HG02623 (cell line): ENCODE measurements at regions not wholly inside any gene's neighbourhood (a gene's known extent, or its start where the extent isn't known, plus 50 kb on each side); places are given as distances from the start of the nearest gene placed in this dataset.

Experiments
- ATAC-seq: cut with Tn5 transposase; IDR thresholded peaks from one replicate; pipeline ENCODE4 v1.9.1; 2021; ENCODE audit warnings: moderate library complexity; ENCODE audit not compliant: unreplicated experiment

DNA sequence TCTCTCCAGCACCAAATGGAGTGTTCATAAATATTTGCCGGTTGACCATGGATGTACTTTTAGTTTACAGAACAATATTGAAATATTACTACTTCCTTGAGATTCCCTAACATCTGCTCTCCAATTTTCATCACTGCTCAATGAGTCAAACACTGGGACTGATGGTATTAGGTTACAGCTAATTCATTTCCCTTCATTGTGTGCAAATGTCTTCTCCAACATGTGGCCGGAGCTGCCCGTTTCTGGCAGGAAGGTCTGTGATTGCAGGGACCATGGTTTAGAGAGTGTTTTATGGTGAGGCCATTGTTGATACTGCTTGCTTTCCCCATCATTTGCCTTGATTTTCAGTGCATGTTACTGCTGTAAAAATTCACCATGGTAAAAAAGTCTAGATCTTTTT, 209.3 kb downstream of the HS3ST3B1 start:
- no peak for ATAC-seq

DNA sequence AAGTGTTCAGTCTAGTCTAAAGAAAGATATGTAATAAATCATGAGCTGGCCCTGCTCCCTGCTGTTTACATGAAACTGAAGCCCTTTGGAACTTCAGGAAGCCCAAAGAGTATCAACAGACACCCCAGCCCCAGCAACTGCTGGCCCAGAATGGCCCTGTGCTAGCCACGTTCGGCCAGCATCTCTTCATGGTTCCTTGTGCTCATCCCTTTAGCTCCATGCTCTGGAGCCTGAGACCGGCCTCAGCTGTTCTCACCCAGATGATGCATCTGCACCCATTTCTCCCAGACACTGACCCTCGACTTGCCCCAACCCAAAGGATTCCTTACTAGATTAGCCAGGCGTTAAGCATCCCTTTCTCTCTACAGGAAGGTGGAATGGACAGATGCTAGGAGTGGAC, 207.3 kb downstream of the HS3ST3B1 start:
- no peak for ATAC-seq

DNA sequence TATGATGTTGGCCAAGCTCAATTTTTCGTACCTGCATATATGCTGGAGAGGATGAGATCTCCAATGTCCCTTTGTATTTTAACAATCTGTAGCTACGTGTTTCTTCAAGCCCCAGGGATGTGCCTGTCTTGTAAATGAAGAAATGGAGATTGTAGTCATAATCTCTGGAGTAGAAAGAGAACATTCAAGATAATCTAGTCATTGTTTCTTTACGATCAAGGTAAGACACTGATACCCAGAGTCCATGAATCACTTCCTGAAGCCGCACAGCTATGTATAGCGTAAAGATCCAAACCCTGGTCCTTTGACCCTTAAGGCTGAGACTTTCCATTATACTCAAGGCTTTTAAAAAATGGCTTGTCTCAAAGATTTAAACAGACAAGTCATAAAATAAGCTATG, 205.5 kb downstream of the HS3ST3B1 start:
- no peak for ATAC-seq

DNA sequence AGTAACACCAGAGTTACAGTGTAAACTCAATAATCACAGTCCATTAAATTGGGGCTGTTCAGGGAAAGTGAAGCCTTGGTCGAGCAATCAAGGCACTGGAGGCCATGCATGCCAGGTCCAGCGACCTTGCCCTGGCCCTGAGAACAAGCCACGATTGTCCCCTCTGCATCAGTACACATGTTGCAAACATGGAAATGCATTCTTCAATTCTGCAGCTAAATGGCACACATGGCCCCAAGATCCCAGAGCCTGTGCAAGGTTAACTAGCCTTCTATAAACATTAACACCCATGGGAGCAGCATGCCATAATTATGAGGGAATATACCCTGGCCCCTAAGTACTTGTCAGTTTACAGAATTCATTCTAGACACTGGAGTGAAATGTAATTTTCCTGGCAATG, 204.7 kb downstream of the HS3ST3B1 start:
- ATAC-seq = no peak

DNA sequence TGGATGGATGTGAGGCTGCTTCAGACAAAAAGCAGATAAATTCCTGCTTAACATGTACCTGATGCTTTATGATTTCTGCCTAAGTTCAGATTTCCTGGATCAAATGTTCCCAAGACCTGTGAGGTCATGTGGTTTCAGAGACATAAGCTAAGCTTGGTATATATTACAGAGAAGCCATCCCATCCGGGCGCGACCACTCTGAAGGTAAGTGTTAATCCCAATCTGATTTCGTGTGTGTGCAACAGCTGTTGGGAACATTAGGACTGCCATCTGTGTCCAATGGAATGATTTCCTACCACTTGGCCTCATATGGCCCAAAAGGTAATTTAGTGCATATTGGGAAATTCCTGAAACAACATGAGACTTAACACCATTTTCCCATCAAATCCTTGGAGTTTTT, 199.1 kb downstream of the HS3ST3B1 start:
- ATAC-seq = no peak

DNA sequence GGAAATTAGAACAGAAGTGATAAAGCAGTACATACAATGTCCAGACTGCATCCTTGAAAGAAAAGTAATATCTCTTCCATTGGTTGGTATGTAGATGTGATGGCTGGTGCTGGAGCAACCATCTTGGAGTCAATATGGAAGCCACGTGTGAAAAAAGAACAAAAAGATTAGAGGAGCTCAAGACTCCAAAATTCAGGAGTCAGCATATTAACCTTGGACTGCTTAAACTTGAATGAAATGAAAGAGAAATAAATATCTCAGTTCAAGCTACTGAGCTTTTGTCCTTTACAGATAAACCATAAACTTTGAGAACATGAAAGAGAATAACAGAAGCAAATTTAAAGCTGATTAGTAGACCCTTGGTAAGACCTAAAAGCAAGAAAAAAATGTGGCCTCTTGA, 197.9 kb downstream of the HS3ST3B1 start:
- ATAC-seq = no peak

DNA sequence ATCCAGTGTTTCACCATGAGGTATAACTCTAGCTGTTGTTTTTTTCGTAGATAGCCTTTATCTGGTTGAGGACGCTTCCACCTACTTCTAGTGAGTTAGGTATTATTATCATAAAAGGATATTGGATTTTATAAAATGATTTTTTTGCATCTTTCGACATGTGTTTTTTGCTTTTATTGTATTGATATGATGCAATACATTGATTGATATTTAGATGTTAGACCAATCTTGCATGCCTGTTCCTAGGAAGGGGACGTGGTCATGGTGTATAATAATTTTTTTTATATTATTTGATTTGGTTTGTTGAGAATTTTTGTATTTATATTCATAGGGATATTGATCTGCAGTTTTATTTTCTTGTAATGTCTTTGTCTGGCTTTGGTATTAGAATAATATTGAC, 193.3 kb downstream of the HS3ST3B1 start:
- ATAC-seq = no peak

DNA sequence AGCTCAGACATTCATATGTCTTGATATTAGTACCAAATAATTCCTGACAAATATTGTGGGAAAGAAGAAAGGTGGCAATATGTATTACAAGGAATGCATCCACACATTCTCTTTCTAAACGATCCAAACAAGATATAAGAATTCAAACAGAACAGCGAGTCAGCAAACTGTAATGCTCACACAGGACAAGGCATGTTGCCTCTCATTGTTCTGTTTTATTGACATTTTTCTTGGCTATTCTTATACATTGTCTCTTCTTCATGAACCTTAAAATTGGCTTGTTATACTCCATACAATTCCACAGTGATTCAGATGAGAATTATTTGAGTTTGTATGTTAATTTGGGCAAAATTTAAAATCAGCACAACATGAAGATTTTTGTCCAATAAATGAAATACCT, 189.1 kb downstream of the HS3ST3B1 start:
- no peak for ATAC-seq

DNA sequence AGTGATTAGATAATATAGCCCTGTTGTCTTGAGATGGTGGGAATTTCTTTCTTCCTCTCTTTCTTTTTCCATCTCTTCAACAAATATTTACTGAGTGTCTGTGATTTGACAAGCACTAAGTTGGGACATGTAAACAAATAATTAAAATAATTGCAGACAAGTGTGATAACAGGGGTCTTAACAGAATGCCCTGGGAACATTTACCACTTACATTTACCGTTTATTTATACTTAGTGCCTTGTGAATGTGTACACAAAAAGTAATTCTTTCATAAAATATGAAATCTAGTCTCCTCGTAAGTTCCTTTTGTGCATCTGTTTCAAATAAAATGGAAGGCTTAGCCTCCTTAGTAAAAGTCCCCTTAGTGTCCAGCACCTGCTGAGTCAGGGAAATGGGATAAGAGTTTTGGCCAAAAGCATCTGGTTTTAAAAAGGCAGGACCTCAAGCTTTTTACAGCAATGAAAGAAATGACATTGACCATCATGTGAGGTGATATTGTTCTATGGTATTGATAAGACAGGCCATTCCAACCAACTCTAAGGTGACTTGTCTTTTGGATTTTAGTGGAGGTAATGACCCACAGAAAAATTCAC, 188.2 kb downstream of the HS3ST3B1 start:
- ATAC-seq = no peak

DNA sequence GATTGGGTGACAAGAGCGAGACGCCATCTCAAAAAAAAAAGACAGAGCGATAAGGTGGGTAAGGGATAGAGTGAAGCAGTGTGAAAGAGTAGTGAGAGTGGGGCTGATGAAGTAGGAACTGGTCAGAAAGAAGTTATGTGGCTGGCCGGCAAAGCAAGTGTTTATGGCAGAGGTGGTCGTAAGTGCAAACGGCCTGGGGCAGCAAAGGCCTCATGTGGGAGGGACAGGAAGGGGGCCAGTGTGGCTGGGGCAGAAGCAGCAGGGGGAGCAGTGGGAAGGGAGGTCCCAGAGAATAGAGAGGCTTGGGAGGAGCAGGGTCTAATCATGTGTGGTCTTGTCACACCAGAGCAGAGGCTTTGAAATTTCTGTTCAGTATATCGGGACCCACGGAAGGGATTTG, 186.2 kb downstream of the HS3ST3B1 start:
- no peak for ATAC-seq

DNA sequence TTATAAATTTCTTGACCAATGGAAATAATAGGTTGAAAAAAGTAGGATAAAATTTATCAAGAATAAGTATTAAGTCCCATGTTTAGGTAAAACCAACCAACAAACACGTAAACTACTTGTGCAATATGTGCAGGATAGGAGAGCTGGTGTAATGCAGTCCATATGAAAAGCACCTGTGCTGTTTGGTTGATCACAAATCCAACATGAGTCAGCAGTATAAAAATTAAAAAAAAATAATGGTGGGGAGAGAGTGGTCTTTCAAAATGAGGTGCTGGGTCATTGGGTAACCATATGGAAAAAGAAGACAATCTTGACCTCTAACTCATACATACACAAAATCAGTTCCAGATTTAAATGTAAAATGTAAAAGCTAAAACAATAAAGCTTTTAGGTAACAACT, 181.8 kb downstream of the HS3ST3B1 start:
- ATAC-seq = no peak

DNA sequence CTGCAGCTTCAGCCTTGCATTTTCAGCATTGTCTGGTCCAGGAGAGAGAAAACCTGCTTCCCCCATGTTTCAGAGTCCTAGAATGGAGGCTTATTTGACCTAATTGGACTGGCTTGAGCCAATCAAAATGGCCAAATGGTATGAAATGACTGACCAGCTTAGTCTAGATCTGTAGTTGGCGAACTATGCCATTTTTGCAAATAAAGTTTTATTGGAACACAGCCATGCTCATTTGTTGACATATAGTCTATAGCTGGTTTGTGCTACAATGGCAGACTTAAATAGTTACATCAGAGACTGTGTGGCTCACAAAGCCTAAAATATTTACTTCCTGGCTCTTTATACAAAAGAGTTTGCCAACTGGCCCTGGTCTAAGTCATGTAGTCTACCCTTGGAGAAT, 180.8 kb downstream of the HS3ST3B1 start:
- no peak for ATAC-seq

DNA sequence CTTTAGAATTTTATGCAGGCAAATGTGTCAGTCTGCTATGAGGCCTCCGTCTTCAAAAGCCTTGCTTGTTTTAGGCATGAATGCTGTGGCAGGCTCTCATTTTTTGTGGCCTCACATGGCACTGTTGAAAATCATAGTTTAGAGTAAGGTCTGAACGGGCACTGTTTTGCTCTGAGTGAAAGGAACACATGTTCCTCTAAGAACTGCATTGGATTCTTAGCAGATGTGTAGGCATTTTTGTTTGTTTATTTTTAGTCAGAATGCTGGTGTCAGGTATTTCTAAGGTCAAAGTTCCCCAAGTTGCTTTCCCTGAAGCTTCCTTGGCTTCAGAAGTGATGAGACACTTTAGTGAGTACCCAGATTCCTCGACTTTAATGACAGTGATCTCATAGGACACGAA, 173.7 kb downstream of the HS3ST3B1 start:
- ATAC-seq = no peak

DNA sequence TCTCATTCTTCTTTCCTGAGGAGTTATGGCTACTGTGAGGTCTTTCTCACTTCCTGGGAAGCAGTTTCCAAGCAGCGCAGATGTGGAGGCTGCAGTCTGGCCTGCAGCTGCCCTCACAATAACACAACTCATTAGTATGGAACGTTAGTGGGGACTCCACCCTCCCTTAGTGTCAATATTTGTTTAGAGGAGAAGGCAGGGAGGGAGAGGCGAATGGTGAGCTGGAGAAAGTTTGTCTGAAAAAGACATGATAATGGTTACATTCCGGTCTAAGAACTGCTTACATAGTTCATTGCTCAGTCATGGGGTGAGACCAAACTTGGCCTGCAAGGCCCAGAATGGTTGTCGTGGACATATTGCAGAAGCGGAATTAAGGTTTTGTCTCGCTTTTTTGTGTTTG, 170.2 kb downstream of the HS3ST3B1 start:
- no peak for ATAC-seq

DNA sequence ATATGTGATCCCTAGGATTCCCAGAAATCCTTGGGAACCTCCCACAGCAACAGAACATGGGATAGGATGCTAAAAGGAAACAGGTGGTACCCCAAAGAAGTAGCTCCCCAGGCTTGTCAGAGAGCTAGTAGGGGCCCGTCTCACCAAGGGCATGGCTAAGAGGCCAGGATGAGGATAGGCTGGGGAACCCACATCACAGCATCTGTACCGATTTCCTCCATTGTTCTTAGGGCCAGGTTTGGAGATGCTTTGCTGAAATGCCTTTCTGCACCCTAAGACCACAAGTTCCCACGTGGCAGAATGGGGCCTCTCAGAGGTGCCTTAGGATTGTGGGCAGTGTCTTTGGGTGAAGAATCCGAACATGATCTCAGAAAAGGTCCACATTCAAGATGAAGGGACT, 169.5 kb downstream of the HS3ST3B1 start:
- no peak for ATAC-seq

DNA sequence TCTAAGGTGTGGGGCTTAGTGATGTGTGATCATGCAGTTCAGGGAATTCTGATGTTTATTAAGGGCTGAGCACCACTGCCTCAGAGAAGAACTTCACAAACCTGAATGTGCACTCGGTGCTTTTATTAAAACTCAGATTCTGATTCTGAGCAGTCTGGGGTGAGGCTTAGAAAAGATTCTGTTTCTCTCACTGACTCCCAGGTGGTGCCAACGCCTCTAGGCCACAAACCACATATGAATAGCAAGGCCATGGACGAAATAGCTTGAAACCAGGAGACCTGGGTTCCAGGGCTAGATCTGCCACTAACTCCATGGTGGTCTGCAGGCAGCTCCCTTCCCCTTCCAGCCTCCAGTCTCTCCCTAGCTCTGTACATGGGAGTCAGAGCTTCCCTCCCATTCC, 169.1 kb downstream of the HS3ST3B1 start:
- no peak for ATAC-seq

DNA sequence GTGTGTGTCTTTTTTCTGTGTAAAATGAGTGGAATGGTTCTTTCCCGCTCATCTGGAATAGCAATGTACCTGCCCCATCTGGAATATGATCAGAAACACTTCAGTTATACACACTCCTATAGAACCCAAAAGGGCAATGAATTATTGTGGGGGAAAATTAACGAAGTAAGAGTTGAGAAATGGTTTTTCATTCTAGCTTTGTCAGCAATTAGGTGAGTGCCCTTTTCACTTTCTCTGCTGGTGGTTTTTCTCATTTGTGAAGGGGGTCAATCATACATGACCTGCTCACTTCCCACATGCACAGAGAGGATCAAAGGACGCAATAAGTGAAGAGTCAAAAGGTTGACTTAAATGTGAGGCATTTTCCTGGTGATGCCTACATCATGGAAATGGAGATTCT, 168.0 kb downstream of the HS3ST3B1 start:
- ATAC-seq = no peak

DNA sequence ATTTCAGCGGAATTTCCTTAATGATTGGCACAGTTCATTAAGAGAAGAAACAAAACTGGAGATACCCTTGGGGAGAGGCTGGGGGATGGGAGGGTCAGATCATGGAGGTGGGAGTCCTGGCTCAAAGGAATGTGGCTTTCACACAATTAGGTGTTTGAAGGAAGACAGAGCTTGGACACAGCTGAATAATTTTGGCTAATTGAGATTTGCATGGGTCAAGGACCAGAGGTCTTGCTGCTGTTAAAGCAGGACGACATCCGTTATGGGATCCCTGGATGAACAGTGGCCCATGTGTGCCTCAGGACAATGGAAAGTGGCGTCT, 160.3 kb downstream of the HS3ST3B1 start:
- ATAC-seq = no peak

DNA sequence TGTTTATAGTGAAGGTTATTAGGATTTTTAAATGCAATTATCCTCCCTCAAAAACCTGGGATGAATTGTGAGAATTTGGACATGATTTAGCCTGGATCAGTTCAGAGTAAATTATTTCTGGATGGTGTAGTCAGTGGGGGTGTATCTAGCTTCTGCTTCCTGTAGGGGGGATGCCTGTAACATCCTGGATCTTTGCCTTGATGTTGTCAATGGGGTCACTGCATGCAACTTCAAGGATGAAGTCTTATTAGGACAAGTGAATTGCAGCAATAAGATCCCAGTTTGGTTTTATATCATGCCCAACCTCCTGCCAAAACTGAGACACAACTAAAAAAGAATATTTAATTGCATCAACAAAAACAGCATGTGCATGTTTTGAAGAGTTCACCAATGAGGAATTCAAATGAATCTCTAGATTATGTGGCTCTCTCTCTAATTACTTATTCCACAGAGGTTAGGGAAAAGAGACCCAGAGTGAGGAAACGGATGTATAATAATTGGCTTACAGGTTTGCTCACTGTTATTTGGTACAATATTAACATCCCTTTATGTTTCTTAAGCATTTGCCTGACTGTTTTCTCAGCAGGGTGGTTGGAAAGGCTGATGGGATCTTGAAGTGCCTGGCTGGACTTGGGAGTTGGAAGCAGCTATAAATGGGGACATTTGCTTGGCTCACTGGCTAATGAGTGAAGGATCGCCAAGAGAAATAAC, 159.8 kb downstream of the HS3ST3B1 start:
- no peak for ATAC-seq

DNA sequence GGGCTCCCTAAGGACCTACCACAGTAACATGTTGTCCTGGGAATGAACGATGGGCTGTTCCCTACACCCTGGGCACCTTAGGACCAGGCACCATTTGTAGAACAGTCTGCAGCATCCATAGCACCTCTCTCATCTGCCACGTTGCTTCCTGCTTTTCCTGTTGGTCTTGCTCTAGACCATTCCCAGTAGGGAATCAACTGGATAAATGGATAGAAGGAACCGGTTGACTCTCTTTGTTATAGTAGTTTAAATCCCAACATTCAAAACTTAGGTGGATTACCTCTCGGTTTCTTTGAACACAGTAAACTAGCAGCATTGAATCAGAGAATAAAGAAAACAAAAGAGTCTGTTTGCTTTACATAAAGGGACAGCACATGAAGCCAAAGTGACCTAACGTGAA, 159.1 kb downstream of the HS3ST3B1 start:
- ATAC-seq = no peak

DNA sequence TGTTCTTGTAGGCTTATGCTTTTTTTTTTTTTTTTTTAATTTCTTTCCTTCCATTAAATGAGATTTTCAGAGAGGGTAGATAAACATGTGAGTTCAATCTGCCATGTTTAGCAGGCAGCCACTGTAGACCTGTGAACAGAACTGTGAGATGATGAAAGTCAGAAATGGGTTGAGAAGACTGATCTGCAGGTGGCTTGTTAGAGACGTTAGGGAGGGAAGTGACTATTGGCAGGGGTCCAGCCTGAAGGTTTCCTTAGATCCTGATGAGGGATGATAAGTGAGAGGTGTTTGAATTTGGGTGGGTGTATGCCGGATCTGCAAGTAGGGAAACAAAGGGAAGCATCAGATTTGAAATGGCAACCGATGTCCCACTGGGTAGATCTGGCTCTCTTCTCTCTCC, 157.8 kb downstream of the HS3ST3B1 start:
- ATAC-seq = no peak

DNA sequence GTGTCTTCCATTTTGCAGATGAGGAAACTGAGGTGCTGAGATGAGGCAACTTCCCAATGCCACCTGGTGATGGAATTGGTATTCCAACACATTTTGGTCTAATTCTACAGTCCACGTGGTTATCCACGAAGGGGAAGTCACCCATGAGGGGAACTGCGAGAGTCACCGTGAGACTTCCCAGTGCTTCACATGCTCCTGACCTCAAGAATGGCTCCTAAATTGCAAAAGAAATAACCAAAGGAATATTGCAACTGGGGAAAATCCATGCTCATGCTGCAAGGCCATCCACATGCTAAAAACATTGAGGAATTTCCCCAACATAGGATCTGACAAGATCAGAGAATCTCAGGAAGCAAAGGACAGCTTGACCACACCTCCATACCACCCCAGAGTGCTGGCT, 153.9 kb downstream of the HS3ST3B1 start:
- ATAC-seq = no peak

DNA sequence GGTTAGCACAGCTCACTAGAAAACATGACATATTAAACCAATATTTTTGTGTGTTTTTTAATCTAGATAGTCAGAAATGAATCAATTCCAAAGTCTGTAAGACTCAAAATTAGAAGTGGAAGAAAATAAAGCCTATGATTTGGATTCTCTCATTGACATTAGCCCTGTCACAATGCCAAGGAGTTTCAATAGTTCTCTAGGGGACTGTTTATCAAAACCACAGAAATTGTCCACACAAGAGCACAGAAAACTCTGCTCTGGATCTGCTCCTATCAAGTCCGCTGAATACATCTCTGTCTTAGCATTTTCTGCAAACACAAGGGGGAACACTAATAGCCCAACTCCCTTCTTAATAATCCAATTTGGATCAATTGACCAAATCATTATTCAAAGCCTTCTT, 152.0 kb downstream of the HS3ST3B1 start:
- no peak for ATAC-seq
